Testis (tissue), 2 donors: ENCODE measurements at regions not wholly inside any gene's neighbourhood (a gene's known extent, or its start where the extent isn't known, plus 50 kb on each side); places are given as distances from the start of the nearest gene placed in this dataset.
A peak's percentile ranks its signal among the peaks of the same experiment; 100 is the strongest.

Experiments
- CTCF ChIP-seq, 3 experiments: fragments of 450-650 bp in 2 of 3; fragments of 200-600 bp in 1 of 3; sonication (generic) in 1 of 3; IDR thresholded peaks; one replicate each; pipeline ENCODE4 v1.5.1; 2016 to 2019; ENCODE audit warnings: antibody characterized with exemption in 3 of 3, mild to moderate bottlenecking in 2 of 3, moderate library complexity in 1 of 3
- POLR2A ChIP-seq: fragments of 450-650 bp; IDR thresholded peaks from one replicate; pipeline ENCODE4 v1.6.1; 2017; ENCODE audit warnings: antibody characterized with exemption, mild to moderate bottlenecking, moderate library complexity

- TF ChIP-seq CTCF (IDR thresholded peaks at IDR 0.05) (peak in 2 of 3 experiments; percentile 33 to 73), POLR2A (no peak)
Measured at GRCh38 chr22:49701380-49702067, 126.1 kb downstream of the BRD1 start.
